ENCODE measurements at regions not wholly inside any gene's neighbourhood (a gene's known extent, or its start where the extent isn't known, plus 50 kb on each side); places are given as distances from the start of the nearest gene placed in this dataset.

- no peak for TF ChIP-seq CTCF (IDR thresholded peaks at IDR 0.05; ENCODE audit: extremely low read depth, missing control alignments)
Measured at GRCh38 chr4:143026459-143027170, 158.1 kb upstream of the USP38 start.

GRCh38 chr4:143035661-143036060 lies 149.1 kb upstream of the USP38 start:
- DNase-seq (ENCODE audit: low spot score): no peak
- no peak for TF ChIP-seq CTCF (IDR thresholded peaks at IDR 0.05; ENCODE audit: extremely low read depth, missing control alignments)

More at GRCh38 chr4:143026459-143027170, 158.1 kb upstream of the USP38 start:
- no peak for DNase-seq (ENCODE audit: low spot score)

- DNase-seq (ENCODE audit: low spot score): no peak
- TF ChIP-seq CTCF (IDR thresholded peaks at IDR 0.05; ENCODE audit: extremely low read depth, missing control alignments): no peak
Measured at GRCh38 chr4:143036443-143036842, 148.3 kb upstream of the USP38 start.

- DNase-seq (ENCODE audit: low spot score): no peak
- TF ChIP-seq CTCF (IDR thresholded peaks at IDR 0.05; ENCODE audit: extremely low read depth, missing control alignments): no peak
Measured at GRCh38 chr4:143046454-143046853, 138.3 kb upstream of the USP38 start.

- TF ChIP-seq CTCF (IDR thresholded peaks at IDR 0.05; ENCODE audit: extremely low read depth, missing control alignments): no peak
Measured at GRCh38 chr4:143046906-143047305, 137.8 kb upstream of the USP38 start.

GRCh38 chr4:143054971-143055370 lies 129.7 kb upstream of the USP38 start:
- no peak for TF ChIP-seq CTCF (IDR thresholded peaks at IDR 0.05; ENCODE audit: extremely low read depth, missing control alignments)
- no peak for DNase-seq (ENCODE audit: low spot score)

More at GRCh38 chr4:143046906-143047305, 137.8 kb upstream of the USP38 start:
- DNase-seq (ENCODE audit: low spot score): no peak

- no peak for TF ChIP-seq CTCF (IDR thresholded peaks at IDR 0.05; ENCODE audit: extremely low read depth, missing control alignments)
Measured at GRCh38 chr4:143055997-143056396, 128.7 kb upstream of the USP38 start.

More at GRCh38 chr4:143055997-143056396, 128.7 kb upstream of the USP38 start:
- DNase-seq (ENCODE audit: low spot score): no peak
